ENCODE measurements at regions not wholly inside any gene's neighbourhood (a gene's known extent, or its start where the extent isn't known, plus 50 kb on each side); places are given as distances from the start of the nearest gene placed in this dataset.

GRCh38 chr2:16092861-16093638, 152.7 kb downstream of the MYCN start:
- TF ChIP-seq RAD21 (IDR thresholded peaks at IDR 0.05; ENCODE audit: low read length) (no peak), CTCF (IDR thresholded peaks at IDR 0.05) (no peak), EP300 (IDR thresholded peaks at IDR 0.05; ENCODE audit: borderline replicate concordance in 1 of 2, low read depth in 1 of 2, low read length in 1 of 2) (no peak), MAX (IDR thresholded peaks at IDR 0.05; ENCODE audit: low read depth) (no peak), NRF1 (IDR thresholded peaks at IDR 0.05; ENCODE audit: low read depth, low read length) (no peak)
